Immature natural killer cell (primary cell): ENCODE measurements at regions not wholly inside any gene's neighbourhood (a gene's known extent, or its start where the extent isn't known, plus 50 kb on each side); places are given as distances from the start of the nearest gene placed in this dataset.

Experiments used
- DNase-seq, 3 donors: peaks; one replicate each; pipeline ENCODE4 v3.0.0; 2022; ENCODE audit warnings: mixed read lengths in 1 of 3
- H3K27ac Mint-ChIP-seq, 6 donors: one replicate each; pipeline ENCODE4 v1.8.0; 2020; ENCODE audit warnings: mixed read lengths in 6 of 6, mild to moderate bottlenecking in 5 of 6, inconsistent platforms in 4 of 6, moderate library complexity in 3 of 6
- H3K27me3 Mint-ChIP-seq, 3 donors: one replicate each; pipeline ENCODE4 v1.8.0; 2020 to 2021; ENCODE audit warnings: low read depth in 3 of 3, mild to moderate bottlenecking in 3 of 3, mixed read lengths in 3 of 3, moderate library complexity in 3 of 3, inconsistent platforms in 1 of 3
- H3K36me3 Mint-ChIP-seq, 3 donors: one replicate each; pipeline ENCODE4 v1.8.0; 2020; ENCODE audit warnings: mixed read lengths in 3 of 3, inconsistent platforms in 2 of 3, mild to moderate bottlenecking in 2 of 3
- H3K4me1 Mint-ChIP-seq, 2 donors: one replicate each; pipeline ENCODE4 v1.8.0; 2020; ENCODE audit warnings: inconsistent platforms in 2 of 2, mild to moderate bottlenecking in 2 of 2, mixed read lengths in 2 of 2, moderate library complexity in 1 of 2
- H3K4me3 Mint-ChIP-seq, 5 donors: one replicate each; pipeline ENCODE4 v1.8.0; 2020; ENCODE audit warnings: mild to moderate bottlenecking in 5 of 5, mixed read lengths in 5 of 5, inconsistent platforms in 3 of 5, moderate library complexity in 3 of 5
- H3K9me3 Mint-ChIP-seq, 6 donors: one replicate each; pipeline ENCODE4 v1.8.0; 2020; ENCODE audit warnings: mild to moderate bottlenecking in 6 of 6, mixed read lengths in 6 of 6, inconsistent platforms in 4 of 6, moderate library complexity in 3 of 6

DNA sequence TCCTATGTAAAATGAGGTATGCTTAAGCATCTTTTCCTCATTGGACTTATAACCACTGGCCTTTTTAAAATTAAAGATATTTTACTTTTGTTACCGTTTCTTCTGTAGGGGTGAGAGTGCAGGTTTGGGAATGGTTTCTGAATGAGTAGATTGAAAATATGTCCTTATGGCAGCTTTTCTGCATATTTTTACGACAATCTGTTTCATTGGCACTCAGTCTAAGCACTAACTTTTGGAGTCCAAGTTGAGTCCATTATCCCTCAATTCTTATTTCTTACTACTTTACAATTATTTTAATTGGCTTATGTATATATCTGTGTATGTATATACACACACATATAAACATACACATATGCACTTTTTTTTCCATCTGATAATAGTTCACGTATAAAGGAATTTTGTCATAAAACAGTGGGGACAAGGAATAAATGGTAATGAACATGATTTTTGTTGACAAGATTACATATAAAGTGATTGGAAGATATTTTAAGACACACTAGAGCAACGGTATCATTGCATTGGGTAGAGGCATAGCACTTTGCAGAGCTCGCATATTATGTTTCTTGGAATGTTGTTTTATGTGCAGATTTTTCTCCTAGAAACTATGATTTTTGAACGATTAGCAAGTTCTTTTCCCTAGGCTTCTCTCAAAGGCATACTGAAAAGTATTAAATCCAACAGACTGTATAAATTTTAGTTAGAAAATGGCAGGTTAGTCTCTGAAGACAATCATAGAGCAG lies 133.0 kb downstream of the FAT4 start:
- Mint-ChIP-seq H3K36me3 (peaks cover 16 to 24% (median 18%) of the 10 kb centered on the region in 3 donors), H3K9me3 (no peaks in the 10 kb centered on the region), H3K27me3 (peaks cover 0 to 1% (median 0%) of the 10 kb centered on the region in 3 donors), H3K27ac (no peak overlapping the region), H3K4me3 (no peak overlapping the region), H3K4me1 (no peaks in the 10 kb centered on the region)
- no peak for DNase-seq

DNA sequence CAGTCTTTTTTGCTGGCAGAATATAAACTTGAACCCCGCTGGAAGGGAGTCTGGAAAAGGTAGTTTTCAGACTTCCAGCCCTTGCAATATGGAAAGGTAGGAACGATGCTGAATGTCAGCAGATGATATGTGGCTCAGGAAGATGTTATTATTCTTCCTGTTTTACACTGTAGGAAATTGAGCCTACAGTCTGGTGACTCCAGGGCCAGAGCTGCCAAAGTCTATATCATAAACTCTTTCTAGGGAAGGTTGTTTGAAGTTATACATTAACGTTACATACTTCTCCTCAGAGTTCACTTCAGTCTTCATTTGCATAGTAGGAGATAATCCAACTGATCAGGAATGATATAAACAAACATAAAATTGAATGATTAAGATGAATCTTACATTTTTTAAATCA lies 141.3 kb downstream of the FAT4 start:
- no peak overlapping the region for H3K4me3 Mint-ChIP-seq
- peaks cover 0 to 3% (median 0%) of the 10 kb centered on the region in 6 donors for H3K9me3 Mint-ChIP-seq
- H3K36me3 Mint-ChIP-seq = peaks cover 0 to 5% (median 0%) of the 10 kb centered on the region in 3 donors
- DNase-seq = no peak
- H3K4me1 Mint-ChIP-seq = peaks cover 3 to 6% of the 10 kb centered on the region in 2 donors
- H3K27me3 Mint-ChIP-seq = no peaks in the 10 kb centered on the region
- peak overlapping the region in 1 of 6 donors; percentile 27 for H3K27ac Mint-ChIP-seq

- peaks cover 0 to 3% (median 0%) of the 10 kb centered on the region in 6 donors for H3K9me3 Mint-ChIP-seq
- no peaks in the 10 kb centered on the region for H3K27me3 Mint-ChIP-seq
- peaks cover 0 to under 1% (median 0%) of the 10 kb centered on the region in 3 donors for H3K36me3 Mint-ChIP-seq
- peaks cover 20 to 38% of the 10 kb centered on the region in 2 donors for H3K4me1 Mint-ChIP-seq
- H3K4me3 Mint-ChIP-seq = no peak overlapping the region
- DNase-seq = no peak
- no peak overlapping the region for H3K27ac Mint-ChIP-seq
These were observed 144.8 kb downstream of the FAT4 start for GRCh38 chr4:125459531-125459930.

- H3K36me3 Mint-ChIP-seq = peaks cover 0 to 11% (median 0%) of the 10 kb centered on the region in 3 donors
- H3K27me3 Mint-ChIP-seq = no peaks in the 10 kb centered on the region
- H3K9me3 Mint-ChIP-seq = peaks cover 0 to 3% (median 0%) of the 10 kb centered on the region in 6 donors
- H3K27ac Mint-ChIP-seq = peak overlapping the region; percentile 37 to 83 (median 76)
- DNase-seq = peak; percentile 41 to 56 (median 54)
- H3K4me3 Mint-ChIP-seq = peak overlapping the region; percentile 68 to 84 (median 74)
- peaks cover 28 to 51% of the 10 kb centered on the region in 2 donors for H3K4me1 Mint-ChIP-seq
These were observed 147.1 kb downstream of the FAT4 start for GRCh38 chr4:125461676-125462363.

- H3K9me3 Mint-ChIP-seq = peaks cover 0 to 3% (median 0%) of the 10 kb centered on the region in 6 donors
- no peak for DNase-seq
- peaks cover 0 to 13% (median 8%) of the 10 kb centered on the region in 3 donors for H3K36me3 Mint-ChIP-seq
- H3K27me3 Mint-ChIP-seq = no peaks in the 10 kb centered on the region
- no peak overlapping the region for H3K4me3 Mint-ChIP-seq
- peaks cover 28 to 55% of the 10 kb centered on the region in 2 donors for H3K4me1 Mint-ChIP-seq
- H3K27ac Mint-ChIP-seq = no peak overlapping the region
These were observed 149.4 kb downstream of the FAT4 start for GRCh38 chr4:125464146-125464545.

GRCh38 chr4:125481334-125482045 lies 166.7 kb downstream of the FAT4 start:
- Mint-ChIP-seq H3K4me1 (no peaks in the 10 kb centered on the region), H3K27me3 (no peaks in the 10 kb centered on the region), H3K4me3 (no peak overlapping the region), H3K27ac (no peak overlapping the region), H3K9me3 (peaks cover 0 to 1% (median 0%) of the 10 kb centered on the region in 6 donors), H3K36me3 (peaks cover 9 to 37% (median 26%) of the 10 kb centered on the region in 3 donors)
- DNase-seq = no peak

DNA sequence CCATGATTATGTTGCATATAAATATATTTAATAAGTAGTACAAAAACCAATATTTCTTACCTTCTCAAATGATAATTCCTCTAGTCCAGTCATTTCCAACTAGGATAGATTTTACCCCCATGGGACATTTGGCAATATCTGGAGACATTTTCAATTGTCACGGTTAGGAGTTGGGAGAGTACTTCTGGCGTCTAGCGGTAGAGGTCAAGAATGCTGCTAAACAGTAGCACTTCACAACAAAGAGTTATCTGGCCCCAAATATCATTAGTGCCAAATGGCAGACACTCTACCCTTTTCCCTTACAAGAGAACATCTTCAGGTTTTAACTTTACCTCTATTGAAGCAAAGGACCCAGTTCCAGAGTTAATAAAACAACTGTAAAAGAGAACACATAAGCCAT lies 168.1 kb downstream of the FAT4 start:
- H3K4me1 Mint-ChIP-seq = no peaks in the 10 kb centered on the region
- DNase-seq = no peak
- peaks cover 11 to 40% (median 27%) of the 10 kb centered on the region in 3 donors for H3K36me3 Mint-ChIP-seq
- H3K27me3 Mint-ChIP-seq = no peaks in the 10 kb centered on the region
- no peak overlapping the region for H3K4me3 Mint-ChIP-seq
- peaks cover 0 to 1% (median 0%) of the 10 kb centered on the region in 6 donors for H3K9me3 Mint-ChIP-seq
- H3K27ac Mint-ChIP-seq = no peak overlapping the region

DNA sequence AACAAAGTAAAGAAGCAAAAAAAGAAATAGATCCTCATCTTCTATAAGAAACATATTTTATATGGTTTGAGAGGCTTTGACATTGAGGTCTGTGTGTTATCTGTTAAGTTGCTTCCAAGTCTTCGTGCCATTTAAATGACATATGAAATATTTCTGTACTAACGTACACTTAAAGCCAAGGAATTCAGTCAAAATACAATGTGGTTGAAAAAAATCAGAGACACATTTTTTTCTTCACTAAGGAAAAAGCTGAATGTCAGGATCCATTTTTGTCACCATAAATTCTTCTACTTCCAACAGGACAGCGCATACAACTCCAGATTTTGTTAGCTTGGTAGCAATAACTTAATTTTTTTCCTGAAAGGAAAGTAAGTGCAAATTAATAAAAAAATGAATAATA lies 168.5 kb downstream of the FAT4 start:
- H3K9me3 Mint-ChIP-seq = peaks cover 0 to 1% (median 0%) of the 10 kb centered on the region in 6 donors
- peaks cover 16 to 45% (median 32%) of the 10 kb centered on the region in 3 donors for H3K36me3 Mint-ChIP-seq
- no peaks in the 10 kb centered on the region for H3K4me1 Mint-ChIP-seq
- H3K4me3 Mint-ChIP-seq = no peak overlapping the region
- no peaks in the 10 kb centered on the region for H3K27me3 Mint-ChIP-seq
- DNase-seq = no peak
- no peak overlapping the region for H3K27ac Mint-ChIP-seq

GRCh38 chr4:125484912-125485311 lies 170.2 kb downstream of the FAT4 start:
- peaks cover 0 to 1% (median 0%) of the 10 kb centered on the region in 6 donors for H3K9me3 Mint-ChIP-seq
- peaks cover 14 to 47% (median 34%) of the 10 kb centered on the region in 3 donors for H3K36me3 Mint-ChIP-seq
- no peaks in the 10 kb centered on the region for H3K27me3 Mint-ChIP-seq
- no peak for DNase-seq
- H3K27ac Mint-ChIP-seq = no peak overlapping the region
- H3K4me3 Mint-ChIP-seq = no peak overlapping the region
- no peaks in the 10 kb centered on the region for H3K4me1 Mint-ChIP-seq

DNA sequence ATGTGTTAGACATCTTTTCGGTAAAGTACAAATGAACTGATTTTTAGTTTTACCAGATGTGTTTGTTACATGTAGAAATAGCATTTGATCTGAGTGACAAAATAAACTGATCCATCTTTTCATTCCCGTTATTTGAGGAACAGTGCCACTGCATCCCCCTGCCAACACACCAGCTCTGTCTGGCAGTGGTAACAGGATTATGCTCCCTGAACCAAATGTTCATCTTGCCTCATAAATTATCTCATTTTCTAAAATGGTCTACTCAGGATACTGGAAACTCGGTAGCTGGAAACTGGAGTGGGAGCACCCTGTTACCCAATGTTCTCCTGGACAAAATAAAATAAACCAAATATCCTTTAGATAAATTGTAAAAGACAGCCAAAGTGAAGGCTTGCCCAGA lies 171.6 kb downstream of the FAT4 start:
- DNase-seq = no peak
- Mint-ChIP-seq H3K4me3 (no peak overlapping the region), H3K27ac (no peak overlapping the region), H3K4me1 (no peaks in the 10 kb centered on the region), H3K9me3 (peaks cover 0 to 3% (median 0%) of the 10 kb centered on the region in 6 donors), H3K27me3 (no peaks in the 10 kb centered on the region), H3K36me3 (peaks cover 19 to 55% (median 35%) of the 10 kb centered on the region in 3 donors)

DNA sequence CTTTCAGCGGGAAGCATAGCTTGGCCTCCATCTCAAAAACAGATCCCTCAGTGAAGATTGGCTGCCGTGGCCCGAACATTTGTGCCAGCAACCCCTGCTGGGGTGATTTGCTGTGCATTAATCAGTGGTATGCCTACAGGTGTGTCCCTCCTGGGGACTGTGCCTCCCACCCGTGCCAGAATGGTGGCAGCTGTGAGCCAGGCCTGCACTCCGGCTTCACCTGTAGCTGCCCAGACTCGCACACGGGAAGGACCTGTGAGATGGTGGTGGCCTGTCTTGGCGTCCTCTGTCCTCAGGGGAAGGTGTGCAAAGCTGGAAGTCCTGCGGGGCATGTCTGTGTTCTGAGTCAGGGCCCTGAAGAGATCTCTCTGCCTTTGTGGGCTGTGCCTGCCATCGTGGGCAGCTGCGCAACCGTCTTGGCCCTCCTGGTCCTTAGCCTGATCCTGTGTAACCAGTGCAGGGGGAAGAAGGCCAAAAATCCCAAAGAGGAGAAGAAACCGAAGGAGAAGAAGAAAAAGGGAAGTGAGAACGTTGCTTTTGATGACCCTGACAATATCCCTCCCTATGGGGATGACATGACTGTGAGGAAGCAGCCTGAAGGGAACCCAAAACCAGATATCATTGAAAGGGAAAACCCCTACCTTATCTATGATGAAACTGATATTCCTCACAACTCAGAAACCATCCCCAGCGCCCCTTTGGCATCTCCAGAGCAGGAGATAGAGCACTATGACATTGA lies 175.4 kb downstream of the FAT4 start:
- no peaks in the 10 kb centered on the region for H3K27me3 Mint-ChIP-seq
- DNase-seq = no peak
- H3K36me3 Mint-ChIP-seq = peaks cover 13 to 35% (median 18%) of the 10 kb centered on the region in 3 donors
- no peak overlapping the region for H3K4me3 Mint-ChIP-seq
- no peaks in the 10 kb centered on the region for H3K4me1 Mint-ChIP-seq
- peaks cover 0 to 3% (median 0%) of the 10 kb centered on the region in 6 donors for H3K9me3 Mint-ChIP-seq
- H3K27ac Mint-ChIP-seq = no peak overlapping the region

DNA sequence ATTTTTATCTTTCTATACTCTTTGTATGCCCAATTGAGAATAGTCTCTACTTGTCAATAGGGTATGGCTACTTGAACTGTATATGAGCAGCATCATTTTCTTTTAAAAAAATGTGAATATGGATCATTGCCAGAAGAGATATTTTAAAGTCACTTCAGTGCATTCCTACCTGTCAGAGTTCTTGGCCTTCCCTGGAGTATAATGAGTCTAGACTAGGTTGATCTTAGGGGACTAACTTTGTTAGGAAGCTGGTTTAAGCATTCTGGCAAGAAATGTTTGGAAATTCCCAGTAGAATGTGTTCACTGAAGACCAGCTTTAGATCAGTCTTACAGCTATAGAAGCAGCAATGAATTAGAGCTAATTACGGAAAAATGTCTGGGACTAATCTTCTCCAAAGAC lies 178.2 kb downstream of the FAT4 start:
- H3K27ac Mint-ChIP-seq = no peak overlapping the region

GRCh38 chr4:125497861-125498260 lies 183.1 kb downstream of the FAT4 start:
- no peak overlapping the region for H3K27ac Mint-ChIP-seq
- peaks cover 2 to 5% (median 4%) of the 10 kb centered on the region in 3 donors for H3K27me3 Mint-ChIP-seq
- no peak for DNase-seq
- peaks cover 0 to 3% (median 0%) of the 10 kb centered on the region in 3 donors for H3K36me3 Mint-ChIP-seq
- no peaks in the 10 kb centered on the region for H3K4me1 Mint-ChIP-seq
- peaks cover 0 to 1% (median 0%) of the 10 kb centered on the region in 6 donors for H3K9me3 Mint-ChIP-seq
- no peak overlapping the region for H3K4me3 Mint-ChIP-seq

More for the DNA sequence above, 178.2 kb downstream of the FAT4 start:
- peaks cover 0 to 2% (median 0%) of the 10 kb centered on the region in 3 donors for H3K27me3 Mint-ChIP-seq
- H3K36me3 Mint-ChIP-seq = peaks cover 10 to 24% (median 15%) of the 10 kb centered on the region in 3 donors
- no peak overlapping the region for H3K4me3 Mint-ChIP-seq
- peaks cover 0 to 3% (median 0%) of the 10 kb centered on the region in 6 donors for H3K9me3 Mint-ChIP-seq
- no peak for DNase-seq
- H3K4me1 Mint-ChIP-seq = no peaks in the 10 kb centered on the region
